Keratinocyte (primary cell): ENCODE measurements at regions not wholly inside any gene's neighbourhood (a gene's known extent, or its start where the extent isn't known, plus 50 kb on each side); places are given as distances from the start of the nearest gene placed in this dataset.

Source experiments
- DNase-seq: peaks from one replicate; pipeline ENCODE4 v3.0.0-alpha.2; 2011; ENCODE audit warnings: low read depth, missing footprints, low spot score
- FAIRE-seq: peaks from 2 replicates; lab custom pipeline; 2011; peaks lifted over from hg19 to GRCh38; lab: Jason Lieb, UNC
- H2AFZ ChIP-seq: 2 replicates; pipeline ENCODE4 v1.6.0; 2012; ENCODE audit warnings: low read length, control low read depth, inconsistent platforms; ENCODE audit not compliant: control insufficient read depth
- H3K27ac ChIP-seq: 2 replicates; pipeline ENCODE4 v1.5.1; 2011; ENCODE audit warnings: low read length; ENCODE audit not compliant: control insufficient read depth, insufficient read depth
- H3K27me3 ChIP-seq: 3 replicates; pipeline ENCODE4 v1.6.0; 2011; ENCODE audit warnings: low read length; ENCODE audit not compliant: control insufficient read depth, insufficient read depth; ENCODE audit errors: extremely low read depth
- H3K36me3 ChIP-seq, 2 experiments: 2 replicates in 1 of 2; 3 replicates in 1 of 2; pipeline ENCODE4 v1.5.1; 2011; ENCODE audit warnings: low read length in 2 of 2, mild to moderate bottlenecking in 1 of 2; ENCODE audit not compliant: control insufficient read depth in 2 of 2, insufficient read depth in 2 of 2; ENCODE audit errors: extremely low read depth in 1 of 2
- H3K4me1 ChIP-seq: 3 replicates; pipeline ENCODE4 v1.5.1; 2011; ENCODE audit warnings: low read length; ENCODE audit not compliant: control insufficient read depth, insufficient read depth; ENCODE audit errors: extremely low read depth
- H3K4me2 ChIP-seq: 3 replicates; pipeline ENCODE4 v1.6.0; 2011; ENCODE audit warnings: low read depth, low read length; ENCODE audit not compliant: control insufficient read depth, insufficient read depth; ENCODE audit errors: extremely low read depth
- H3K4me3 ChIP-seq, 3 experiments: fragments of 200-600 bp in 1 of 3; sonication (generic) in 1 of 3; 2 replicates in 2 of 3; 3 replicates in 1 of 3; pipeline ENCODE4 v1.5.1; 2011 to 2016; ENCODE audit warnings: low read length in 3 of 3, mild to moderate bottlenecking in 3 of 3, control low read depth in 2 of 3, inconsistent platforms in 1 of 3, low read depth in 1 of 3, mixed read lengths in 1 of 3, mixed run types in 1 of 3, moderate library complexity in 1 of 3; ENCODE audit not compliant: control insufficient read depth in 2 of 3, insufficient read depth in 2 of 3; ENCODE audit errors: extremely low read depth in 1 of 3
- H3K79me2 ChIP-seq: 2 replicates; pipeline ENCODE4 v1.6.0; 2012; ENCODE audit warnings: low read length; ENCODE audit not compliant: control insufficient read depth, insufficient read depth
- H3K9ac ChIP-seq: 3 replicates; pipeline ENCODE4 v1.6.0; 2011; ENCODE audit warnings: low read length; ENCODE audit not compliant: control insufficient read depth, insufficient read depth; ENCODE audit errors: extremely low read depth
- H3K9me1 ChIP-seq: 3 replicates; pipeline ENCODE4 v1.6.0; 2011; ENCODE audit warnings: low read length; ENCODE audit not compliant: control insufficient read depth, insufficient read depth; ENCODE audit errors: extremely low read depth
- H3K9me3 ChIP-seq: 2 replicates; pipeline ENCODE4 v1.5.1; 2012; ENCODE audit warnings: low read depth, low read length; ENCODE audit not compliant: control insufficient read depth
- H4K20me1 ChIP-seq: 3 replicates; pipeline ENCODE4 v1.6.0; 2011; ENCODE audit warnings: low read length; ENCODE audit not compliant: control insufficient read depth, insufficient read depth; ENCODE audit errors: extremely low read depth
- EZH2 ChIP-seq: IDR thresholded peaks from one replicate; pipeline ENCODE4 v1.6.1; 2012; ENCODE audit warnings: inconsistent platforms, mild to moderate bottlenecking, low read length, moderate library complexity
- dilution Hi-C: fragments of 300-500 bp; cut with MboI; formaldehyde crosslinking; loops from one replicate; pipeline ENCODE4 v1.7.0; 2020; ENCODE audit warnings: low sequenced_read_pairs; ENCODE audit not compliant: extremely low pct_ligation_motif_present
- TF ChIP-seq, protein P1 (sequence below), 3 experiments: IDR thresholded peaks in 1 of 3; conservative IDR thresholded peaks in 1 of 3; optimal IDR thresholded peaks in 1 of 3; 2 replicates in 2 of 3; 3 replicates in 1 of 3; pipeline versions ENCODE3 to v1.5.1; 2011; ENCODE audit warnings: low read length in 3 of 3, mild to moderate bottlenecking in 3 of 3, moderate library complexity in 2 of 3, control low read depth in 1 of 3, inconsistent platforms in 1 of 3; ENCODE audit not compliant: insufficient read depth in 2 of 3; ENCODE audit errors: extremely low read depth in 1 of 3

DNA sequence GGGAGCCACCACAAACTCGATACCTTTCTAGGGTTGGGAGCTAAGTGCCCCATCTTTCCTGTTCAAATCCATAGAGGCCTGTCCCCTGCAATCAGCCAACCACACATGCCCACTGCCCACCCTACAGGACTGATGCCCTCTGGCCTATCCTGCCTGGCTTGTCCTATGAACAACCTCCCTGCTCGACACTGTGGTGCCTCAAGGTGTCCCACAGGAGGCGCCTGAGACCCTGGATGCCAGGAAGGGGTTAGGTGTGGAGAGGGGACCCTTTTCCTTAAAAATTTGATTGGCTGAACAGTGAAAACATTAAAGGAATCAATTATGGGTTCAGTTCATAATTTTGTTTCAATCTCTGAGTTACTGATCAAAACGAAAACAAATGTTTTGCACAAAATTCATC lies 97.3 kb upstream of the FZD10 start:
- Histone ChIP-seq H3K79me2 (no peaks in the 10 kb centered on the region), H3K9me1 (no peaks in the 10 kb centered on the region), H3K27me3 (no peaks in the 10 kb centered on the region), H3K27ac (no peak overlapping the region), H3K4me2 (no peak overlapping the region), H3K4me3 (no peak overlapping the region), H2AFZ (no peak overlapping the region), H3K9me3 (peaks cover 4% of the 10 kb centered on the region), H3K4me1 (no peaks in the 10 kb centered on the region), H4K20me1 (no peaks in the 10 kb centered on the region), H3K36me3 (no peaks in the 10 kb centered on the region), H3K9ac (no peak overlapping the region)
- DNase-seq, result no peak
- dilution Hi-C loops, result no loop called here
- TF ChIP-seq EZH2, result no peak
- TF ChIP-seq, protein P1, sequence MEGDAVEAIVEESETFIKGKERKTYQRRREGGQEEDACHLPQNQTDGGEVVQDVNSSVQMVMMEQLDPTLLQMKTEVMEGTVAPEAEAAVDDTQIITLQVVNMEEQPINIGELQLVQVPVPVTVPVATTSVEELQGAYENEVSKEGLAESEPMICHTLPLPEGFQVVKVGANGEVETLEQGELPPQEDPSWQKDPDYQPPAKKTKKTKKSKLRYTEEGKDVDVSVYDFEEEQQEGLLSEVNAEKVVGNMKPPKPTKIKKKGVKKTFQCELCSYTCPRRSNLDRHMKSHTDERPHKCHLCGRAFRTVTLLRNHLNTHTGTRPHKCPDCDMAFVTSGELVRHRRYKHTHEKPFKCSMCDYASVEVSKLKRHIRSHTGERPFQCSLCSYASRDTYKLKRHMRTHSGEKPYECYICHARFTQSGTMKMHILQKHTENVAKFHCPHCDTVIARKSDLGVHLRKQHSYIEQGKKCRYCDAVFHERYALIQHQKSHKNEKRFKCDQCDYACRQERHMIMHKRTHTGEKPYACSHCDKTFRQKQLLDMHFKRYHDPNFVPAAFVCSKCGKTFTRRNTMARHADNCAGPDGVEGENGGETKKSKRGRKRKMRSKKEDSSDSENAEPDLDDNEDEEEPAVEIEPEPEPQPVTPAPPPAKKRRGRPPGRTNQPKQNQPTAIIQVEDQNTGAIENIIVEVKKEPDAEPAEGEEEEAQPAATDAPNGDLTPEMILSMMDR (optimal IDR thresholded peaks at IDR 0.05 in 1 of 3, IDR thresholded peaks at IDR 0.05 in 1 of 3, conservative IDR thresholded peaks at IDR 0.05 in 1 of 3; ENCODE audit: extremely low read depth in 1 of 3, insufficient read depth in 2 of 3, low read length in 3 of 3), result peak in 1 of 3 experiments; percentile 26
- FAIRE-seq, result no peak

DNA sequence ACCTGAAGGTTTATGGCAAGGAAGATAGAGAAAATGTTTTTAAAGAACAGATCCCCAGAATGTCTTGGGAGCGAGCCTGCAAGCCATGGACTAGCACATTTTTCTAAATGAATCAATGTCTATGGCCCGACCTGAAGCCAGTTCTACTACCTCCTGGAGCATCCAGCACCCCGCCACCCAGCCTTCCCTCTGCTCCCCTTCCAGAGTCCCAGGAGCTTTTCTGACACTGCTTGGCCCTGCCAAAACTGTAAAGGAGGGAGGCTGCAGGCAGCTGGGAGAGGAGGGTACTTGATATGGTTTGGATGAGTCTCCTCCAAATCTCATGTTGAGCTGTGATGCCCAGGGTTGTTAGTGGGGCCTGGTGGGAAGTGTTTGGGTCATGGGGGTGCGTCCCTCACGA lies 95.5 kb upstream of the FZD10 start:
- H3K27me3 ChIP-seq, result no peaks in the 10 kb centered on the region
- dilution Hi-C loops, result no loop called here
- TF ChIP-seq EZH2, result no peak
- no peaks in the 10 kb centered on the region for H3K9me3 ChIP-seq
- H3K4me1 ChIP-seq, result no peaks in the 10 kb centered on the region
- H2AFZ ChIP-seq, result no peak overlapping the region
- no peak overlapping the region for H3K9ac ChIP-seq
- H3K79me2 ChIP-seq, result no peaks in the 10 kb centered on the region
- FAIRE-seq (no peak), DNase-seq (no peak)
- H3K27ac ChIP-seq, result no peak overlapping the region
- H3K4me3 ChIP-seq, result no peak overlapping the region
- H3K9me1 ChIP-seq, result no peaks in the 10 kb centered on the region
- H3K36me3 ChIP-seq, result no peaks in the 10 kb centered on the region
- H3K4me2 ChIP-seq, result no peak overlapping the region
- no peaks in the 10 kb centered on the region for H4K20me1 ChIP-seq

- H2AFZ ChIP-seq, result no peak overlapping the region
- FAIRE-seq (no peak), DNase-seq (no peak)
- no peak for TF ChIP-seq EZH2
- TF ChIP-seq, protein P1 (optimal IDR thresholded peaks at IDR 0.05 in 1 of 3, IDR thresholded peaks at IDR 0.05 in 1 of 3, conservative IDR thresholded peaks at IDR 0.05 in 1 of 3; ENCODE audit: extremely low read depth in 1 of 3, insufficient read depth in 2 of 3, low read length in 3 of 3), result no peak
- H3K79me2 ChIP-seq, result no peaks in the 10 kb centered on the region
- no peaks in the 10 kb centered on the region for H4K20me1 ChIP-seq
- no peaks in the 10 kb centered on the region for H3K9me1 ChIP-seq
- H3K27ac ChIP-seq, result no peak overlapping the region
- no peaks in the 10 kb centered on the region for H3K27me3 ChIP-seq
- no peaks in the 10 kb centered on the region for H3K36me3 ChIP-seq
- H3K9me3 ChIP-seq, result no peaks in the 10 kb centered on the region
- no peak overlapping the region for H3K4me3 ChIP-seq
- no peaks in the 10 kb centered on the region for H3K4me1 ChIP-seq
- no peak overlapping the region for H3K4me2 ChIP-seq
- H3K9ac ChIP-seq, result no peak overlapping the region
- dilution Hi-C loops, result no loop called here
Observed at GRCh38 chr12:130068741-130069140, 93.5 kb upstream of the FZD10 start.
